DND-41 (cell line): ENCODE measurements at regions not wholly inside any gene's neighbourhood (a gene's known extent, or its start where the extent isn't known, plus 50 kb on each side); places are given as distances from the start of the nearest gene placed in this dataset.

Experiments used
- CTCF ChIP-seq: IDR thresholded peaks from 2 replicates; pipeline ENCODE4 v1.5.1; 2012; ENCODE audit warnings: borderline replicate concordance, low read length, moderate library complexity, mild to moderate bottlenecking; ENCODE audit not compliant: poor library complexity, severe bottlenecking; ENCODE audit errors: extremely low read depth
- EZH2 ChIP-seq: IDR thresholded peaks from 3 replicates; pipeline ENCODE4 v1.6.1; 2012; ENCODE audit warnings: borderline replicate concordance, low read depth, mild to moderate bottlenecking, moderate library complexity, low read length, inconsistent platforms; ENCODE audit not compliant: severe bottlenecking

GRCh38 chr4:20074450-20074849 is 177.3 kb upstream of the SLIT2 start:
- TF ChIP-seq CTCF (no peak), EZH2 (no peak)
